H9 (cell line): ENCODE measurements at regions not wholly inside any gene's neighbourhood (a gene's known extent, or its start where the extent isn't known, plus 50 kb on each side); places are given as distances from the start of the nearest gene placed in this dataset.

ENCODE experiments used
- DNase-seq: peaks from one replicate; pipeline ENCODE4 v3.0.0-alpha.2; 2017
- H2AFZ ChIP-seq: one replicate; pipeline ENCODE4 v1.6.1; 2013; ENCODE audit warnings: mild to moderate bottlenecking, low read length, control low read depth, moderate library complexity
- H2AK5ac ChIP-seq: 2 replicates; pipeline ENCODE4 v1.6.1; 2013; ENCODE audit warnings: low read length, control low read depth, mixed read lengths; ENCODE audit not compliant: insufficient read length
- H2BK120ac ChIP-seq: one replicate; pipeline ENCODE4 v1.6.1; 2013; ENCODE audit warnings: low read depth, mild to moderate bottlenecking, low read length, control low read depth, inconsistent platforms; ENCODE audit not compliant: poor library complexity, severe bottlenecking
- H2BK12ac ChIP-seq: 2 replicates; pipeline ENCODE4 v1.6.1; 2013; ENCODE audit warnings: low read length, control low read depth, mixed read lengths, low read depth; ENCODE audit not compliant: insufficient read length
- H2BK15ac ChIP-seq: 2 replicates; pipeline ENCODE4 v1.6.1; 2013; ENCODE audit warnings: low read depth, low read length, control low read depth
- H2BK20ac ChIP-seq: one replicate; pipeline ENCODE4 v1.6.1; 2013; ENCODE audit warnings: low read depth, mild to moderate bottlenecking, low read length, control low read depth, inconsistent platforms; ENCODE audit not compliant: poor library complexity, severe bottlenecking
- H2BK5ac ChIP-seq: 2 replicates; pipeline ENCODE4 v1.6.1; 2013; ENCODE audit warnings: low read length, control low read depth, mixed read lengths; ENCODE audit not compliant: insufficient read length
- H3K14ac ChIP-seq: 2 replicates; pipeline ENCODE4 v1.6.1; 2013; ENCODE audit warnings: low read length, control low read depth; ENCODE audit not compliant: insufficient read depth
- H3K18ac ChIP-seq: 2 replicates; pipeline ENCODE4 v1.6.1; 2013; ENCODE audit warnings: low read depth, mild to moderate bottlenecking, mixed read lengths, low read length, control low read depth; ENCODE audit not compliant: insufficient read length
- H3K23ac ChIP-seq: 2 replicates; pipeline ENCODE4 v1.6.1; 2013; ENCODE audit warnings: low read length, control low read depth, mixed read lengths, low read depth; ENCODE audit not compliant: insufficient read length
- H3K23me2 ChIP-seq: 2 replicates; pipeline ENCODE4 v1.6.1; 2013; ENCODE audit warnings: low read depth, mild to moderate bottlenecking, mixed read lengths, low read length, control low read depth; ENCODE audit not compliant: insufficient read length, poor library complexity, severe bottlenecking
- H3K27ac ChIP-seq: 2 replicates; pipeline ENCODE4 v1.5.1; 2013; ENCODE audit warnings: low read length, control low read depth, mixed read lengths, low read depth; ENCODE audit not compliant: insufficient read length
- H3K27me3 ChIP-seq: 2 replicates; pipeline ENCODE4 v1.6.1; 2013; ENCODE audit warnings: low read length, control low read depth, inconsistent platforms; ENCODE audit not compliant: insufficient read depth
- H3K4ac ChIP-seq: 2 replicates; pipeline ENCODE4 v1.6.1; 2013; ENCODE audit warnings: low read depth, mild to moderate bottlenecking, control low read depth, inconsistent platforms, low read length, moderate library complexity
- H3K4me1 ChIP-seq: 2 replicates; pipeline ENCODE4 v1.6.1; 2013; ENCODE audit warnings: low read length, control low read depth, inconsistent platforms; ENCODE audit not compliant: insufficient read depth
- H3K4me2 ChIP-seq: 2 replicates; pipeline ENCODE4 v1.6.1; 2013; ENCODE audit warnings: low read length, control low read depth, mixed read lengths; ENCODE audit not compliant: insufficient read length, insufficient read depth
- H3K56ac ChIP-seq: 2 replicates; pipeline ENCODE4 v1.6.1; 2013; ENCODE audit warnings: low read depth, mild to moderate bottlenecking, mixed read lengths, low read length, control low read depth; ENCODE audit not compliant: insufficient read length
- H3K79me1 ChIP-seq: 2 replicates; pipeline ENCODE4 v1.6.1; 2013; ENCODE audit warnings: low read depth, mild to moderate bottlenecking, moderate library complexity, low read length, control low read depth, inconsistent platforms; ENCODE audit not compliant: insufficient read depth, poor library complexity, severe bottlenecking
- H3K79me2 ChIP-seq: 2 replicates; pipeline ENCODE4 v1.6.1; 2013; ENCODE audit warnings: low read length, control low read depth, inconsistent platforms; ENCODE audit not compliant: insufficient read depth
- H3K9ac ChIP-seq: 2 replicates; pipeline ENCODE4 v1.6.1; 2013; ENCODE audit warnings: low read length, control low read depth, mixed read lengths; ENCODE audit not compliant: insufficient read length; ENCODE audit errors: extremely low read depth
- H3K9me3 ChIP-seq: one replicate; pipeline ENCODE4 v1.6.1; 2013; ENCODE audit warnings: low read depth, low read length, inconsistent platforms; ENCODE audit not compliant: control insufficient read depth
- H3T11ph ChIP-seq: one replicate; pipeline ENCODE4 v1.6.1; 2013; ENCODE audit warnings: mild to moderate bottlenecking, low read length, control low read depth, inconsistent platforms
- H4K20me1 ChIP-seq: one replicate; pipeline ENCODE4 v1.6.1; 2013; ENCODE audit not compliant: control insufficient read depth, insufficient read length, insufficient read depth
- H4K5ac ChIP-seq: 2 replicates; pipeline ENCODE4 v1.6.1; 2013; ENCODE audit warnings: low read depth, mild to moderate bottlenecking, mixed read lengths, low read length, control low read depth; ENCODE audit not compliant: insufficient read length
- H4K8ac ChIP-seq: replicated peaks from 2 replicates; pipeline ENCODE4 v1.6.1; 2013; ENCODE audit warnings: low read length, control low read depth, mixed read lengths, low read depth; ENCODE audit not compliant: insufficient read length
- H4K91ac ChIP-seq: 2 replicates; pipeline ENCODE4 v1.6.1; 2013; ENCODE audit warnings: low read depth, mild to moderate bottlenecking, moderate library complexity, mixed read lengths, low read length, control low read depth; ENCODE audit not compliant: insufficient read length
- H3K27ac Mint-ChIP-seq, 3 experiments: 2 replicates in 2 of 3; 3 replicates in 1 of 3; pipeline ENCODE4 v1.8.0; 2020 to 2021; ENCODE audit warnings: mixed read lengths in 3 of 3, mild to moderate bottlenecking in 1 of 3, moderate library complexity in 1 of 3
- H3K27me3 Mint-ChIP-seq: 2 replicates; pipeline ENCODE4 v1.8.0; 2021; ENCODE audit warnings: low read depth, mild to moderate bottlenecking, moderate library complexity, mixed read lengths
- H3K36me3 Mint-ChIP-seq, 3 experiments: 2 replicates in 2 of 3; 3 replicates in 1 of 3; pipeline ENCODE4 v1.8.0; 2020 to 2021; ENCODE audit warnings: low read depth in 3 of 3, mixed read lengths in 3 of 3; ENCODE audit not compliant: insufficient read depth in 1 of 3
- H3K4me1 Mint-ChIP-seq, 2 experiments: 2 replicates each; pipeline ENCODE4 v1.8.0; 2020; ENCODE audit warnings: mixed read lengths in 2 of 2
- H3K4me3 Mint-ChIP-seq, 2 experiments: 2 replicates in 1 of 2; 3 replicates in 1 of 2; pipeline ENCODE4 v1.8.0; 2020 to 2021; ENCODE audit warnings: mild to moderate bottlenecking in 2 of 2, mixed read lengths in 2 of 2, moderate library complexity in 1 of 2
- H3K9me3 Mint-ChIP-seq, 2 experiments: 2 replicates in 1 of 2; 3 replicates in 1 of 2; pipeline ENCODE4 v1.8.0; 2020; ENCODE audit warnings: mild to moderate bottlenecking in 2 of 2, mixed read lengths in 2 of 2, moderate library complexity in 1 of 2
- CTCF ChIP-seq: fragments of 200-600 bp; sonication (generic); conservative IDR thresholded peaks from 3 replicates; pipeline ENCODE4 v1.8.0; 2021; ENCODE audit warnings: antibody characterized with exemption, mild to moderate bottlenecking
- WGBS: extraction: QIAGEN DNeasy Blood & Tissue Kit; methylation state at CpG from one replicate; pipeline ENCODE4 v1.1.7; 2013; ENCODE audit warnings: missing lambda C conversion rate, low lambda C conversion rate, mixed read lengths; ENCODE audit not compliant: insufficient read length; ENCODE audit errors: extremely low coverage; 5-methylcytosine and 5-hydroxymethylcytosine counted together

- Mint-ChIP-seq H3K4me3 (no peak overlapping the region), H3K36me3 (no peaks in the 10 kb centered on the region; a peak in 1 of 7 replicates), H3K4me1 (peaks cover 0 to 3% of the 10 kb centered on the region in 2 experiments; a peak in 1 of 4 replicates), H3K9me3 (no peaks in the 10 kb centered on the region; a peak in 1 of 5 replicates), H3K27ac (no peak overlapping the region; a peak in 1 of 7 replicates), H3K27me3 (no peaks in the 10 kb centered on the region)
- H4K20me1 ChIP-seq = no peaks in the 10 kb centered on the region
- H4K91ac ChIP-seq = no peak overlapping the region
- no peak overlapping the region for H4K5ac ChIP-seq
- no peak overlapping the region for H3K56ac ChIP-seq
- no peak overlapping the region for H3K9ac ChIP-seq
- no peaks in the 10 kb centered on the region for H3K23me2 ChIP-seq
- no peaks in the 10 kb centered on the region for H3K79me2 ChIP-seq
- no peak overlapping the region for H3K27ac ChIP-seq
- H2BK120ac ChIP-seq = no peak overlapping the region
- no CpG with 5 or more reads among the region's 3 CpGs for WGBS
- no peaks in the 10 kb centered on the region for H3K4me1 ChIP-seq
- H3T11ph ChIP-seq = no peak overlapping the region
- no peak overlapping the region for H2AFZ ChIP-seq
- DNase-seq = no peak
- H3K14ac ChIP-seq = no peak overlapping the region
- no peak overlapping the region for H2BK5ac ChIP-seq
- no peak overlapping the region for H2BK20ac ChIP-seq
- no peak overlapping the region for H4K8ac ChIP-seq
- no peak overlapping the region for H2BK12ac ChIP-seq
- H2AK5ac ChIP-seq = no peak overlapping the region
- no peak overlapping the region for H3K4ac ChIP-seq
- H3K27me3 ChIP-seq = no peaks in the 10 kb centered on the region
- H3K9me3 ChIP-seq = no peaks in the 10 kb centered on the region
- H3K23ac ChIP-seq = no peak overlapping the region
- H2BK15ac ChIP-seq = no peak overlapping the region
- H3K79me1 ChIP-seq = no peaks in the 10 kb centered on the region
- no peak overlapping the region for H3K18ac ChIP-seq
- H3K4me2 ChIP-seq = no peak overlapping the region
- TF ChIP-seq CTCF = peak; percentile 64
These were observed 547.5 kb downstream of the NLGN4X start for GRCh38 chrX:5681159-5681558.
